Ascending aorta (tissue), 2 donors: ENCODE measurements at regions not wholly inside any gene's neighbourhood (a gene's known extent, or its start where the extent isn't known, plus 50 kb on each side); places are given as distances from the start of the nearest gene placed in this dataset.

Experiments
- DNase-seq, 2 donors: peaks; one replicate each; pipeline ENCODE4 v3.0.0-alpha.2; 2019; ENCODE audit warnings: low spot score in 2 of 2
- H3K27ac ChIP-seq, 2 donors: fragments of 200-600 bp; sonication (generic); one replicate each; pipeline ENCODE4 v1.5.1; 2016 to 2017; ENCODE audit warnings: mild to moderate bottlenecking in 1 of 2
- H3K27me3 ChIP-seq: fragments of 200-600 bp; sonication (generic); one replicate; pipeline ENCODE4 v1.5.1; 2017
- H3K36me3 ChIP-seq, 2 donors: fragments of 200-600 bp; sonication (generic); one replicate each; pipeline ENCODE4 v1.5.1; 2016
- H3K4me1 ChIP-seq, 2 donors: fragments of 200-600 bp; sonication (generic); one replicate each; pipeline ENCODE4 v1.5.1; 2016 to 2017; ENCODE audit warnings: mild to moderate bottlenecking in 1 of 2
- H3K4me3 ChIP-seq, 2 donors: fragments of 200-600 bp; sonication (generic); one replicate each; pipeline ENCODE4 v1.5.1; 2016 to 2017; ENCODE audit warnings: mild to moderate bottlenecking in 1 of 2
- H3K9me3 ChIP-seq, 2 donors: fragments of 200-600 bp; sonication (generic); one replicate each; pipeline ENCODE4 v1.5.1; 2016
- CTCF ChIP-seq, 3 experiments: fragments of 200-600 bp in 2 of 3; fragments of 450-650 bp in 1 of 3; sonication (generic) in 2 of 3; IDR thresholded peaks; one replicate each; pipeline ENCODE4 v1.5.1; 2016 to 2019; ENCODE audit warnings: antibody characterized with exemption in 3 of 3, mild to moderate bottlenecking in 1 of 3, moderate library complexity in 1 of 3
- intact Hi-C: fragments of 100-400 bp; cut with DNase I; formaldehyde crosslinking; loops from one replicate; pipeline ENCODE4 v1.15.1; 2023

GRCh38 chr3:107103786-107104185 is 273.5 kb upstream of the CCDC54 start:
- intact Hi-C loops: no loop called here
- H3K4me3 ChIP-seq: no peak overlapping the region
- no peak for DNase-seq
- H3K4me1 ChIP-seq: no peaks in the 10 kb centered on the region
- TF ChIP-seq CTCF (IDR thresholded peaks at IDR 0.05): no peak
- peaks cover 0 to 3% of the 10 kb centered on the region in 2 donors for H3K9me3 ChIP-seq
- H3K27me3 ChIP-seq: no peaks in the 10 kb centered on the region
- H3K27ac ChIP-seq: no peak overlapping the region
- no peaks in the 10 kb centered on the region for H3K36me3 ChIP-seq

GRCh38 chr3:107106316-107106715 is 270.9 kb upstream of the CCDC54 start:
- no peaks in the 10 kb centered on the region for H3K27me3 ChIP-seq
- TF ChIP-seq CTCF (IDR thresholded peaks at IDR 0.05): no peak
- no peak overlapping the region for H3K4me3 ChIP-seq
- no peak overlapping the region for H3K27ac ChIP-seq
- DNase-seq: no peak
- intact Hi-C loops: no loop called here
- no peaks in the 10 kb centered on the region for H3K36me3 ChIP-seq
- peaks cover 0 to 3% of the 10 kb centered on the region in 2 donors for H3K9me3 ChIP-seq
- H3K4me1 ChIP-seq: no peaks in the 10 kb centered on the region

GRCh38 chr3:107106907-107107306 is 270.3 kb upstream of the CCDC54 start:
- TF ChIP-seq CTCF (IDR thresholded peaks at IDR 0.05): no peak
- H3K9me3 ChIP-seq: peaks cover 0 to 3% of the 10 kb centered on the region in 2 donors
- DNase-seq: no peak
- H3K36me3 ChIP-seq: no peaks in the 10 kb centered on the region
- no peak overlapping the region for H3K27ac ChIP-seq
- H3K27me3 ChIP-seq: no peaks in the 10 kb centered on the region
- intact Hi-C loops: no loop called here
- H3K4me3 ChIP-seq: no peak overlapping the region
- H3K4me1 ChIP-seq: no peaks in the 10 kb centered on the region

GRCh38 chr3:107110596-107111305 is 266.5 kb upstream of the CCDC54 start:
- no peak for DNase-seq
- intact Hi-C loops: no loop called here
- H3K27me3 ChIP-seq: no peaks in the 10 kb centered on the region
- no peaks in the 10 kb centered on the region for H3K36me3 ChIP-seq
- no peak for TF ChIP-seq CTCF (IDR thresholded peaks at IDR 0.05)
- no peak overlapping the region for H3K4me3 ChIP-seq
- H3K4me1 ChIP-seq: no peaks in the 10 kb centered on the region
- H3K9me3 ChIP-seq: no peaks in the 10 kb centered on the region
- H3K27ac ChIP-seq: no peak overlapping the region

- no peak for TF ChIP-seq CTCF (IDR thresholded peaks at IDR 0.05)
- no peak overlapping the region for H3K27ac ChIP-seq
- H3K4me3 ChIP-seq: no peak overlapping the region
- no peaks in the 10 kb centered on the region for H3K4me1 ChIP-seq
- DNase-seq: no peak
- H3K9me3 ChIP-seq: no peaks in the 10 kb centered on the region
- H3K36me3 ChIP-seq: no peaks in the 10 kb centered on the region
- intact Hi-C loops: no loop called here
- no peaks in the 10 kb centered on the region for H3K27me3 ChIP-seq
Measured at GRCh38 chr3:107111872-107112271, 265.4 kb upstream of the CCDC54 start.

- H3K27ac ChIP-seq: no peak overlapping the region
- no peaks in the 10 kb centered on the region for H3K27me3 ChIP-seq
- DNase-seq: no peak
- intact Hi-C loops: no loop called here
- TF ChIP-seq CTCF (IDR thresholded peaks at IDR 0.05): no peak
- no peak overlapping the region for H3K4me3 ChIP-seq
- H3K36me3 ChIP-seq: no peaks in the 10 kb centered on the region
- no peaks in the 10 kb centered on the region for H3K4me1 ChIP-seq
- no peaks in the 10 kb centered on the region for H3K9me3 ChIP-seq
Measured at GRCh38 chr3:107112356-107112755, 264.9 kb upstream of the CCDC54 start.
